ENCODE measurements at regions not wholly inside any gene's neighbourhood (a gene's known extent, or its start where the extent isn't known, plus 50 kb on each side); places are given as distances from the start of the nearest gene placed in this dataset.

DNA sequence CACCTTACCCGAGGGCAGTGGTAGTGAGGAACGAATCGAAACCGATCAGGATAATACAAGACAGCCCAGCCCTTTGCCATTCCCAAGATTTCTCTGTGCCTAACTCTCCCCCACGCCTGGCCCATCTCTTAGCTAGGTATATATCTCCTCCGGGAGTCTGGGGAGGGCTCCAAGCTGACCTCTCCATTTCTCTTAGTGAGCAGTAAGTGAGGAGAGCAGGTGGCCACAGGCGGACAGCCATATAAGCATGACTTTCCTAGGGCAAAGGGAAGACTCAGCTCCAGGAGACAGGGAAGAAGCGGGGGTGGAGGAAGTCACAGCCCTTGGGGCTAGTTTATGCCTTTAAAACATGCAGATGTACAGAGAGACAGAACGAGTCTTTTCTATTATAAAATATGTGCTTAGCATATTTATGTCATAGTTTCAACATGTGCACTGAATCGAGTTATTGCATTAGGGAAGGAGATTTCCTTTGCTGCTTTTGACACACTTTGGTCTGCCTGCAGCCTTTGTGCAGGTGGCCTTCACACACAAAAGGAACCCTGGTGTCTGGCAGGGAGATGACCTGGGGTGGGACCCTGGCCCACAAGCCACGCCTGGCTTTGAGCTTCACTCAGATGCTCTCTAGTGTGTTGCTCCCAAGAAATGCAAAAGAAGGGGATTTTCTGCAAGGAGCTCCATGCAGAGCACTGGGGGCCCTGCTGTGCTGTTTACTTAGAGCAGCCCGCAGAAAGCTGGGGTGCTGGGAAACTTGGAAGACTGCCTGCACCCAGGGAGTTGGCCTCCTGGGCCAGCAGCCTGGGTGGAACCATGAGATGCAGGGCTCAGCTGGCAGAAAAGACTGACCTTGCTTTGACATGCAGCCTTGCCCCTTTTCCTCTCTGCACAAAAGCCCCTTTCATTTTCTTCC, 613.3 kb downstream of the BCOR start:
- Histone ChIP-seq H3K36me3 (ENCODE audit: control insufficient read depth in 4 of 4, insufficient read depth in 3 of 4, low read depth in 1 of 4, low read length in 3 of 4) (no peaks in the 10 kb centered on the region), H3K9me3 (ENCODE audit: control insufficient read depth in 4 of 4, low read length in 3 of 4) (no peaks in the 10 kb centered on the region), H3K4me3 (ENCODE audit: low read depth in 1 of 3, low read length in 3 of 3) (no peak overlapping the region), H3K27ac (ENCODE audit: low read depth in 1 of 2, low read length in 2 of 2) (no peak overlapping the region), H3K4me1 (ENCODE audit: control insufficient read depth in 4 of 4, insufficient read depth in 4 of 4, low read length in 3 of 4) (no peaks in the 10 kb centered on the region), H3K27me3 (ENCODE audit: control insufficient read depth in 4 of 4, insufficient read depth in 4 of 4, low read length in 3 of 4) (no peaks in the 10 kb centered on the region), H3K9ac (ENCODE audit: low read depth in 1 of 2, low read length in 2 of 2) (no peak overlapping the region)
- TF ChIP-seq NR2F2 (IDR thresholded peaks at IDR 0.05) (no peak), GABPA (IDR thresholded peaks at IDR 0.05 in 1 of 2, conservative IDR thresholded peaks at IDR 0.05 in 1 of 2) (no peak), EGR1 (IDR thresholded peaks at IDR 0.05; ENCODE audit: low read depth in 2 of 2) (no peak), TAF1 (conservative IDR thresholded peaks at IDR 0.05) (no peak), SP1 (IDR thresholded peaks at IDR 0.05) (no peak), RXRA (IDR thresholded peaks at IDR 0.05) (no peak), HNF4A (conservative IDR thresholded peaks at IDR 0.05) (no peak)
- no peak for DNase-seq (ENCODE audit: low spot score)
- WGBS, result 86% methylated on average over 12 of the region's 12 CpGs

DNA sequence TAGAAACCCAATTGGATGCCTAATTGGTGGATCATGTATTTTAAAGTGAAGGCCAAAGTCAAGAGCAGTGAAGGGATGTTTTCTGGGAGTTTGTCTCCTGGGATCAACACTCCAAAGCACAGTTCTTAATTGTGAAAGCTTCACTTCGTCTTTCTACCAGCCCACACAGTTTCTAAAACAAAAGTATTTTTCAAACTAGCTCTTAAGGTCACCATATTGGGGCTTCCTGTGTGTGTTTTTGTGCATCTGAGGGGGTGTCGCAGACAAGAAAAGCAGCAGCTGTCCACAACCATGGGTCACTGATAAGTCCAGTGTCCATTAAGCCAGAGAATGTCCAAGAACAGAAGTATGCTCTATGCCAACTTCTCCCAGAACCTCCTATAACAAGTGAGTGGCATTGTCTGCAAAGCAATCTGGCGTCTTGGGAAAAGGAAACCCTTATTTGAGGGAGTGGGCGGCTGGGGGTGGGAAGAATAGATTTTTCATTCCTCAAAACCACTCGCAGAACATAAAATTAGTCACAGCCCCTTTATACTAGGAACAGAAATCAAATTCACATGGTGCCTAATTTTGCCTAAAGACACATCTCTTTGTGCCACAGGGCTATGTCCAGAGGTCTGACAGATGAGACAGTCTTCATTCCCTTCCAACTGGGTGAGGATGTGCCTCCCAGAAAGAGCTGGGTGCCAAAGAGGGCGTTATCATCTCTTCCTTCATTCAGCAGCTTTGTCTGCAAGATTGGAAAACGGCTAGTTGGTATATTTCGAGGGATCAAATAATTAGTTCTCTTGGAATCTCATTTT, 610.4 kb downstream of the BCOR start:
- 86% methylated on average over 8 of the region's 8 CpGs for WGBS
- DNase-seq (ENCODE audit: low spot score), result no peak
- no peak overlapping the region for H3K9ac ChIP-seq (ENCODE audit: low read depth in 1 of 2, low read length in 2 of 2)

DNA sequence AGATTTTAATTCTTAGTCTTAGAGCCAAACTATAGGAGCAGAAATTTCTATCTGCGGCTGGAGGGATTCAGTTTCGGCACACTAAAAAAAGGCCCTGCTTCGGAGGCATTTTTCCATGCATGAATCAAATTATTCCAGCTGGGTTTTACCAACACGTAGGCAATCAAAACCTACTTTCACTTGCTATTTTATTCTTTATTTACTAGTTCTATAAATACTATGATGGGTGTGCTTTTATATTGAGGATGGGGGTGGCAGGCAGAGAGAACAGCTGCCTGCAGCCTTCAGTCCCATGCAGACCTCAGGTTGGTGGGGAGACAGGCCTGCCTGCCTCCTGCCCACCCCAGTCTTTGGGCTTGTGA, 609.8 kb downstream of the BCOR start:
- Histone ChIP-seq H3K36me3 (ENCODE audit: control insufficient read depth in 4 of 4, insufficient read depth in 3 of 4, low read depth in 1 of 4, low read length in 3 of 4) (no peaks in the 10 kb centered on the region), H3K4me1 (ENCODE audit: control insufficient read depth in 4 of 4, insufficient read depth in 4 of 4, low read length in 3 of 4) (peaks cover 1 to 14% (median 6%) of the 10 kb centered on the region in 4 donors)
- 92% methylated on average over 4 of the region's 4 CpGs for WGBS

More for the DNA sequence above, 610.4 kb downstream of the BCOR start:
- no peaks in the 10 kb centered on the region for H3K27me3 ChIP-seq (ENCODE audit: control insufficient read depth in 4 of 4, insufficient read depth in 4 of 4, low read length in 3 of 4)
- H3K4me1 ChIP-seq (ENCODE audit: control insufficient read depth in 4 of 4, insufficient read depth in 4 of 4, low read length in 3 of 4), result peaks cover 1 to 9% (median 2%) of the 10 kb centered on the region in 4 donors
- TF ChIP-seq TAF1 (conservative IDR thresholded peaks at IDR 0.05), result no peak
- TF ChIP-seq, protein P1, sequence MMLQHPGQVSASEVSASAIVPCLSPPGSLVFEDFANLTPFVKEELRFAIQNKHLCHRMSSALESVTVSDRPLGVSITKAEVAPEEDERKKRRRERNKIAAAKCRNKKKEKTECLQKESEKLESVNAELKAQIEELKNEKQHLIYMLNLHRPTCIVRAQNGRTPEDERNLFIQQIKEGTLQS (IDR thresholded peaks at IDR 0.05), result no peak
- no peak for TF ChIP-seq RXRA (IDR thresholded peaks at IDR 0.05)
- H3K9me3 ChIP-seq (ENCODE audit: control insufficient read depth in 4 of 4, low read length in 3 of 4), result no peaks in the 10 kb centered on the region
- no peak overlapping the region for H3K27ac ChIP-seq (ENCODE audit: low read depth in 1 of 2, low read length in 2 of 2)
- H3K4me3 ChIP-seq (ENCODE audit: low read depth in 1 of 3, low read length in 3 of 3), result no peak overlapping the region
- no peaks in the 10 kb centered on the region for H3K36me3 ChIP-seq (ENCODE audit: control insufficient read depth in 4 of 4, insufficient read depth in 3 of 4, low read depth in 1 of 4, low read length in 3 of 4)

More for the DNA sequence above, 609.8 kb downstream of the BCOR start:
- no peaks in the 10 kb centered on the region for H3K9me3 ChIP-seq (ENCODE audit: control insufficient read depth in 4 of 4, low read length in 3 of 4)
- no peak overlapping the region for H3K27ac ChIP-seq (ENCODE audit: low read depth in 1 of 2, low read length in 2 of 2)
- H3K27me3 ChIP-seq (ENCODE audit: control insufficient read depth in 4 of 4, insufficient read depth in 4 of 4, low read length in 3 of 4), result no peaks in the 10 kb centered on the region
- DNase-seq (ENCODE audit: low spot score), result no peak
- H3K4me3 ChIP-seq (ENCODE audit: low read depth in 1 of 3, low read length in 3 of 3), result no peak overlapping the region
- TF ChIP-seq NR2F2 (IDR thresholded peaks at IDR 0.05) (no peak), EGR1 (IDR thresholded peaks at IDR 0.05; ENCODE audit: low read depth in 2 of 2) (no peak), JUND (IDR thresholded peaks at IDR 0.05) (no peak), FOXA1 (IDR thresholded peaks at IDR 0.05) (no peak), FOXA2 (IDR thresholded peaks at IDR 0.05) (no peak), YY1 (IDR thresholded peaks at IDR 0.05) (no peak), SP1 (IDR thresholded peaks at IDR 0.05) (no peak)
- TF ChIP-seq, protein P2, sequence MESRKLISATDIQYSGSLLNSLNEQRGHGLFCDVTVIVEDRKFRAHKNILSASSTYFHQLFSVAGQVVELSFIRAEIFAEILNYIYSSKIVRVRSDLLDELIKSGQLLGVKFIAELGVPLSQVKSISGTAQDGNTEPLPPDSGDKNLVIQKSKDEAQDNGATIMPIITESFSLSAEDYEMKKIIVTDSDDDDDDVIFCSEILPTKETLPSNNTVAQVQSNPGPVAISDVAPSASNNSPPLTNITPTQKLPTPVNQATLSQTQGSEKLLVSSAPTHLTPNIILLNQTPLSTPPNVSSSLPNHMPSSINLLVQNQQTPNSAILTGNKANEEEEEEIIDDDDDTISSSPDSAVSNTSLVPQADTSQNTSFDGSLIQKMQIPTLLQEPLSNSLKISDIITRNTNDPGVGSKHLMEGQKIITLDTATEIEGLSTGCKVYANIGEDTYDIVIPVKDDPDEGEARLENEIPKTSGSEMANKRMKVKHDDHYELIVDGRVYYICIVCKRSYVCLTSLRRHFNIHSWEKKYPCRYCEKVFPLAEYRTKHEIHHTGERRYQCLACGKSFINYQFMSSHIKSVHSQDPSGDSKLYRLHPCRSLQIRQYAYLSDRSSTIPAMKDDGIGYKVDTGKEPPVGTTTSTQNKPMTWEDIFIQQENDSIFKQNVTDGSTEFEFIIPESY (IDR thresholded peaks at IDR 0.05), result no peak
- TF ChIP-seq, protein P3, sequence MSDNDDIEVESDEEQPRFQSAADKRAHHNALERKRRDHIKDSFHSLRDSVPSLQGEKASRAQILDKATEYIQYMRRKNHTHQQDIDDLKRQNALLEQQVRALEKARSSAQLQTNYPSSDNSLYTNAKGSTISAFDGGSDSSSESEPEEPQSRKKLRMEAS (IDR thresholded peaks at IDR 0.05), result no peak
- TF ChIP-seq, protein P1 (IDR thresholded peaks at IDR 0.05), result no peak
- TF ChIP-seq, protein P4, sequence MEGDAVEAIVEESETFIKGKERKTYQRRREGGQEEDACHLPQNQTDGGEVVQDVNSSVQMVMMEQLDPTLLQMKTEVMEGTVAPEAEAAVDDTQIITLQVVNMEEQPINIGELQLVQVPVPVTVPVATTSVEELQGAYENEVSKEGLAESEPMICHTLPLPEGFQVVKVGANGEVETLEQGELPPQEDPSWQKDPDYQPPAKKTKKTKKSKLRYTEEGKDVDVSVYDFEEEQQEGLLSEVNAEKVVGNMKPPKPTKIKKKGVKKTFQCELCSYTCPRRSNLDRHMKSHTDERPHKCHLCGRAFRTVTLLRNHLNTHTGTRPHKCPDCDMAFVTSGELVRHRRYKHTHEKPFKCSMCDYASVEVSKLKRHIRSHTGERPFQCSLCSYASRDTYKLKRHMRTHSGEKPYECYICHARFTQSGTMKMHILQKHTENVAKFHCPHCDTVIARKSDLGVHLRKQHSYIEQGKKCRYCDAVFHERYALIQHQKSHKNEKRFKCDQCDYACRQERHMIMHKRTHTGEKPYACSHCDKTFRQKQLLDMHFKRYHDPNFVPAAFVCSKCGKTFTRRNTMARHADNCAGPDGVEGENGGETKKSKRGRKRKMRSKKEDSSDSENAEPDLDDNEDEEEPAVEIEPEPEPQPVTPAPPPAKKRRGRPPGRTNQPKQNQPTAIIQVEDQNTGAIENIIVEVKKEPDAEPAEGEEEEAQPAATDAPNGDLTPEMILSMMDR (IDR thresholded peaks at IDR 0.05; ENCODE audit: low read depth, low read length, missing input control), result no peak
- H3K9ac ChIP-seq (ENCODE audit: low read depth in 1 of 2, low read length in 2 of 2), result no peak overlapping the region
